RWPE2 (cell line): ENCODE measurements at regions not wholly inside any gene's neighbourhood (a gene's known extent, or its start where the extent isn't known, plus 50 kb on each side); places are given as distances from the start of the nearest gene placed in this dataset.

Source experiments
- ATAC-seq: fragments of 200-7000 bp; cut with Tn5 transposase; 3 replicates; pipeline ENCODE4 v1.9.1; 2021; ENCODE audit warnings: low read depth
- DNase-seq: peaks from one replicate; pipeline ENCODE4 v3.0.0-alpha.2; 2020; ENCODE audit warnings: low spot score
- H3K27ac ChIP-seq: fragments of 450-650 bp; 2 replicates; pipeline ENCODE4 v1.5.1; 2017; ENCODE audit warnings: mild to moderate bottlenecking; ENCODE audit not compliant: poor library complexity, severe bottlenecking
- H3K27me3 ChIP-seq: fragments of 250-450 bp; sonication (Bioruptor Pico); 2 replicates; pipeline ENCODE4 v1.5.1; 2021; ENCODE audit warnings: mild to moderate bottlenecking, moderate library complexity; ENCODE audit not compliant: insufficient read depth, poor library complexity, severe bottlenecking
- H3K36me3 ChIP-seq: fragments of 250-450 bp; sonication (Bioruptor Pico); 2 replicates; pipeline ENCODE4 v1.5.1; 2020; ENCODE audit warnings: low read depth, mild to moderate bottlenecking, moderate library complexity
- H3K4me1 ChIP-seq: fragments of 250-450 bp; sonication (Bioruptor Pico); 2 replicates; pipeline ENCODE4 v1.5.1; 2021; ENCODE audit warnings: mild to moderate bottlenecking, moderate library complexity; ENCODE audit not compliant: insufficient read depth, poor library complexity, severe bottlenecking
- H3K4me3 ChIP-seq: fragments of 250-450 bp; sonication (Bioruptor Pico); 2 replicates; pipeline ENCODE4 v1.5.1; 2021; ENCODE audit warnings: mild to moderate bottlenecking, moderate library complexity; ENCODE audit not compliant: severe bottlenecking
- H3K9me3 ChIP-seq: fragments of 250-450 bp; sonication (Bioruptor Pico); 2 replicates; pipeline ENCODE4 v1.5.1; 2021; ENCODE audit warnings: mild to moderate bottlenecking, moderate library complexity; ENCODE audit not compliant: severe bottlenecking
- CTCF ChIP-seq: fragments of 450-650 bp; IDR thresholded peaks from one replicate; pipeline ENCODE4 v1.5.1; 2017; ENCODE audit warnings: mild to moderate bottlenecking, moderate library complexity; ENCODE audit not compliant: poor library complexity, severe bottlenecking

DNA sequence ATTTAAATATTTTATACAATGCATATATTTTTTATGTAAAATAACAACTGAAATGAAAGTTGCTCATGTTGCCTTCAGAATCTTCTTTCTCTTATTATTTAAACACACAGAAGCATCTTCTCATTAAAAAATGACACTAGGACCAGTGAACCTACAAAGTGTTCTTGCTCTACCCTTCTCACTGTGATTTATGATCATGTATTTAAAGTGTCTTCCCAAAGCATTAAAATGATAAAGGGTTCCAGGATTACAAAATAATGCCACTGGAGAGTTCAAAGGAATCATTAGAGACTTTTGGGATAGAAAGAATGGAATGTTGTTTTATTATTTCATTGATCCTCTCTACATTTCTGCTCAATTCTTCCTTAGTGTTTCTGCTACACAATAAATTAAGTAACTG is 643.6 kb upstream of the SLITRK1 start:
- H3K27ac ChIP-seq, result no peak overlapping the region
- no peaks in the 10 kb centered on the region for H3K4me1 ChIP-seq
- H3K9me3 ChIP-seq, result no peaks in the 10 kb centered on the region
- DNase-seq, result no peak
- TF ChIP-seq CTCF, result no peak
- H3K27me3 ChIP-seq, result no peaks in the 10 kb centered on the region
- H3K36me3 ChIP-seq, result no peaks in the 10 kb centered on the region
- H3K4me3 ChIP-seq, result no peak overlapping the region
- ATAC-seq, result no peak

DNA sequence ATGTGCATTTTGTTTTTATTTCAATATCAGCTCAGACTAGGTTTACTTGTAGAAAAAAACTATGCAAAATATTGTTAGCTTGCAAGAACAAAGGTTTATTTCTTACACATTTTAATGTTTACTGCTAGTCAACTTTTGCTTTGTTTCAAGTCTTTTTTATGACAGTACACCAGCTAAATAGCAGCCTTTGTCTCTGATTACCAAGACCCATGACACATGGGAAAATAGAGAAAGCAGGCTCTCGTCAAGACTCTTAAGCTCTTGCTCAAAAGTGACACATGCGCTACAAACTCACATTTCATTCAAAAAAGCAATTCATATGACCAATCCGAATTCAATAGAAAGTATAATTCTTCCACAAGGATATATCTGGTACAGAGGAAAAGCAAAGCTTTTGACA is 642.3 kb upstream of the SLITRK1 start:
- H3K36me3 ChIP-seq, result no peaks in the 10 kb centered on the region
- ATAC-seq, result no peak
- DNase-seq, result no peak
- H3K9me3 ChIP-seq, result no peaks in the 10 kb centered on the region
- TF ChIP-seq CTCF, result no peak
- no peaks in the 10 kb centered on the region for H3K4me1 ChIP-seq
- no peaks in the 10 kb centered on the region for H3K27me3 ChIP-seq
- H3K4me3 ChIP-seq, result no peak overlapping the region
- H3K27ac ChIP-seq, result no peak overlapping the region

- no peak for TF ChIP-seq CTCF
- ATAC-seq (no peak), DNase-seq (no peak)
- no peaks in the 10 kb centered on the region for H3K9me3 ChIP-seq
- no peak overlapping the region for H3K4me3 ChIP-seq
- no peak overlapping the region for H3K27ac ChIP-seq
- H3K27me3 ChIP-seq, result no peaks in the 10 kb centered on the region
- no peaks in the 10 kb centered on the region for H3K4me1 ChIP-seq
- H3K36me3 ChIP-seq, result no peaks in the 10 kb centered on the region
These were observed 617.7 kb upstream of the SLITRK1 start for GRCh38 chr13:84500016-84500415.

DNA sequence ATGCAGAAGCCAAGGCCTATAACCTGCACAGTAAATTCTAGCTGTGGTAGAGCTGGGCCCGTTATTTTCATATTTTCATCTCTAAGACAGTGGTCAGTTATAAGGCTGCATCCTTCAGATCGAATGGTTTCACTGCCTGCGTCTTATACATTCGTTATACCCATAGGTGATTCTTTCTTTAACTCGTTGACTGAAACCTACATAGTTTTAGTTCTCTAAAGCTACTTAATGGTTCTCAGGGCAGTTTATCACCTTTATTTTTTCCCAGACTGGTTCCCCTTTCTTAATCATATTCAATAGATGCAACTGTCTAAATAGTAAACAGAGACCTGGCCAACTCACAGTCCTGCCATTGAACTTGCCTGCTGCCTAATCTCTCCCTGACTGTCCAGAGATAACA is 615.3 kb upstream of the SLITRK1 start:
- H3K36me3 ChIP-seq, result no peaks in the 10 kb centered on the region
- H3K27ac ChIP-seq, result no peak overlapping the region
- no peak overlapping the region for H3K4me3 ChIP-seq
- TF ChIP-seq CTCF, result no peak
- H3K27me3 ChIP-seq, result no peaks in the 10 kb centered on the region
- no peaks in the 10 kb centered on the region for H3K9me3 ChIP-seq
- ATAC-seq (no peak), DNase-seq (no peak)
- no peaks in the 10 kb centered on the region for H3K4me1 ChIP-seq

GRCh38 chr13:84491952-84492351 is 609.7 kb upstream of the SLITRK1 start:
- Histone ChIP-seq H3K27me3 (no peaks in the 10 kb centered on the region), H3K9me3 (no peaks in the 10 kb centered on the region), H3K27ac (no peak overlapping the region), H3K4me3 (no peak overlapping the region), H3K36me3 (no peaks in the 10 kb centered on the region), H3K4me1 (no peaks in the 10 kb centered on the region)
- ATAC-seq, result no peak
- no peak for TF ChIP-seq CTCF
- DNase-seq, result no peak
